ENCODE measurements at regions not wholly inside any gene's neighbourhood (a gene's known extent, or its start where the extent isn't known, plus 50 kb on each side); places are given as distances from the start of the nearest gene placed in this dataset.
"Not testable (repeated sequence)": the region's sequence is repeated elsewhere in the genome, so short reads cannot be mapped to it uniquely, and the experiment has no call there.

DNA sequence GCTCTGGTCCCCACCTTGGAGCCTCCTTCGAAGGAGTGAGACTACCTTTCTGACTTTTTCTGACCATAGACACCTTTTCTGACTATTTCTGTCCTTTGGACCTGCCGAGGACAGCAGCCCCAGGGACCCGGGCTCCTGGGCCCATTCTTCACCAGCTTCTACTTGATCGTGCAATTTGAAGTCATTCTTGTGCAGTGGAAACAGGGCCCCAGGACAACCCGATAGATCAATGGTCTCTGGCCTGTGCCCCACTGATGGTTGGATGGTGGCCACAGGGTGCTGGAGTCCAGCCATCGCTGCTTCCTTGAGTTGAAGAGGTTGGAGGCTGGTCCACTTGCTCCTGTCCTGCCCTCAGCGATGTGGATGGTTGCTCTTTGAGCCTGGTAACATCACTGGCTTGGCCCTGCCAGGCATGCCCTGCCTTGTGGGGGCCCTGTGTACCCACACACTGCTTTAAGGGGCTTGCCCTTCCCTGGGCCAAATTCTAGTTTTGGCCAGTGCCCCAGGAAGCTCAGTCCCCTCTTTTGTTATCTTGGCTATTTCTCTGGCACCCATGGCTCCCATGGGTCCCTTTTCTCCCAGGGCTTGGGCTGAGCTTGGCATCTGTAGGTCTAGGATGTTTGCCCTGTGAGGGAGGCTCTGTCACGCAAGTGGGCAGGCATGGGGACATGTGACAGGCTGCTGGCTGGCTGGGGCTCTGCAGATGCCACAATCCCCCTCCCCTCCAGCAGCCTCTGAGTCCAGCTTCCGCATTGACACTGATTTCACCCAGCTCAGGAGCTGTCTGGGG is 375.6 kb upstream of the NUPR2 start:
- FAIRE-seq = no peak
- no peak for DNase-seq (ENCODE audit: insufficient read length, low spot score)
- TF ChIP-seq POLR2A (IDR thresholded peaks at IDR 0.05; ENCODE audit: low read depth, low read length) = no peak

DNA sequence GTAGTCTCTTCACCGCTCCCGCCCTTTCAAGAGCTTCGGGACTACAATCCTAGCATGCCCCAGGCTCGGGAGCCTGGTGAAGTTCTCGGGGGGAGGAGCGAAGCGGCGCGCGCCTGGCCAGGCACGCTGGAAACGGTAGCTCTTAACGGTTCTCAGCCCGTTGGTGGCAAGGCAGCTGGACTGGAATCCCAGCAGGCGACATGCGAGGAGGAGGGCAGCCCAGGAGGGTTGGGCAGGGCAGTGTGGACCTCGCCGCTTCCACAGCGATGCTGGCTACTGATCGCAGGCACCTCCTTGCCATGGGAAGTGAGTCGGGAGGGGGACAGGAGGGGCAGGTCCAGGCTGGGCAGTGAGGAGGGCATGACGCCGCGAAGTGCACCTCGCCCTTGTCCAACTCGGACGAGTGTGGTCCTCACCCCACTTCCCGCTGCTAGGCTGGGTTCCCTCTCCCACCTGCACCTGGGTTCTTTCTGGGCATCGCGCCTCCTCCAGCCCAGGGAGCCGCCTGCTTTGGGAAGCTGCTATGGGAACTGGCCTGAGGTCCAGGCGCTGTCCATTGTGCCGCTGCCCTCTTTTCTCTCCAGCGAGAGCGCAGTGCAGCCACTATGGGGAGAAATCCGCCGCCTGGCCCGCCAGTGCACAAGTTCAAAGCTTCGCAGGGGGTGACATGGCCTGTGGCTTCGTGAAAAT is 367.8 kb upstream of the NUPR2 start:
- TF ChIP-seq POLR2A (IDR thresholded peaks at IDR 0.05; ENCODE audit: low read depth, low read length) = no peak
- FAIRE-seq = no peak
- DNase-seq (ENCODE audit: insufficient read length, low spot score) = no peak

DNA sequence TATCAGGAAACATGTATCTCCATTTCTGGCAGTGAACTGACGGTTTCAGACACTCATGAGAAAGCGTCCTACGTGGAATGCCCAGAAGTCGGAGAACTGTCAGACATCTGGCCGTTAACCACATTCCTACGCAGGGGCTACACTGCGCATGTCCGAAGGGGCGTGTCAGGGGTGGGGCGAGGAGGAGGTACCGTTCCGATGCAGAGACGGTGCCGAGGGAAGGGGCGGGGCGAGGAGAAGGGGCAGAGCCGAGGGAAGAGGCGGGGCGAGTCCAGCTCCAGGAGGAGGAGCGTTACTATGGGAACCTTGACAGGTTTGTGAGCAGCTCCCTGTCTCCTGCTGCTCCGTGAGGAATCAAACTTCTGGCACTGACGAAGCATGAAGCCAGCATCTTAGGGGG is 366.9 kb upstream of the NUPR2 start:
- no peak for FAIRE-seq
- TF ChIP-seq POLR2A (IDR thresholded peaks at IDR 0.05; ENCODE audit: low read depth, low read length) = no peak
- DNase-seq (ENCODE audit: insufficient read length, low spot score) = no peak

DNA sequence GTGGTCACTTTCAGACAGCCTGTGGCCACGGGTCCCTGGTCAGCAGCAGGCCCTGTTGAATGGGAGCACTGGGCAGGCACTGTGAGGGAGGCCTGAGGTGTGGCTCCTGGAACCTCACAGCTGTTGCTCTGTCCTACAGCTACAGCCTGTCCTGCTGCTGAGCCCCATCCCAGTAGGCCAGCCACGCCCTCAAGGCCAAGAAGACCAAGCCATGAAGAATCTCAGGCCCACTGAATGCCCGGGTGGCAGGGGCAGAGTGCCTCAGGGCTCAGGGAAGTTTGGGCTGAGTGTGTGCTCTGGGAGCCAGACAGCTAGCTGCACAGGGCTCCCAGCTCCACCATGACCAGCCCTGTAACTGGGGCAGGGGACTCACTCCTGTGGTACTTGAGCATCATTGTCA is 363.5 kb upstream of the NUPR2 start:
- FAIRE-seq (no peak), DNase-seq (ENCODE audit: insufficient read length, low spot score) (no peak)
- no peak for TF ChIP-seq POLR2A (IDR thresholded peaks at IDR 0.05; ENCODE audit: low read depth, low read length)

DNA sequence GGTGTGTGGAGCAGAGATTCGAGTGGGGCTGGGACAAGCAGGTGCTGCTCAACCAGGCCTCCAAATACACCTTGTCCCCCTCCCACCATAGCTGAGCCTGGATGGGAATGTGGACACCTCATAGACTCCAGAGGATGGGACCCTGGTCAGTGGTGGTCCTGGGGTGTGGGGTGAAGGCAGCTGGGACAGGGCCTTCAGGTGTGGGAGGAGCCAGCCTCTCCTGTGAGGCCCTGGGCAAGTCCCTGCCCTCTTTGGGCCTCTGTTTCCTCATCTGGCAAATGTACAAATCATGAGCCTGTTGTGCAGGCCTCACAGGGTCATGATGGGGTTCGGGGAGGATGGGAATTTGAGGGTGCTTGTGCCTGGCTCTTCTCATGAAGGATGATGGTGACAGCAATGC is 362.9 kb upstream of the NUPR2 start:
- FAIRE-seq (no peak), DNase-seq (ENCODE audit: insufficient read length, low spot score) (no peak)
- TF ChIP-seq POLR2A (IDR thresholded peaks at IDR 0.05; ENCODE audit: low read depth, low read length) = no peak

DNA sequence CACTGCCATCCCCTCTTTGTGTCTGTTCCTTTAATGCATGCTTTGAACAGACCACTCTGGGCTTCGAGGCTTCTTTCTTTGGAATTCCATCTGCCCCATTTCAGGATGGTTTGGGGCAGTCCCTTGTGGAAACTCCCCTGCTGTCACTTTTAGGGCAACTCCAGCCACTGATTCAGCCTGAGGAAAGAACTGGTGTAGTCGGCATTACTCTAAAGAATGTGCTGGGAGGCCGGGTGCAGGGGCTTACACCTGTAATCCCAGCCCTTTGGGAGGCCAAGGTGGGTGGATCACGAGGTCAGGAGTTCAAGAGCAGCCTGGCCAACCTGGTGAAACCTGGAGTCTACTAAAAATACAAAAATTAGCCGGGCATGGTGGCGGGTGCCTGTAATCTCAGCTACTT is 358.1 kb upstream of the NUPR2 start:
- no peak for DNase-seq (ENCODE audit: insufficient read length, low spot score)
- TF ChIP-seq POLR2A (IDR thresholded peaks at IDR 0.05; ENCODE audit: low read depth, low read length) = no peak
- FAIRE-seq = no peak

DNA sequence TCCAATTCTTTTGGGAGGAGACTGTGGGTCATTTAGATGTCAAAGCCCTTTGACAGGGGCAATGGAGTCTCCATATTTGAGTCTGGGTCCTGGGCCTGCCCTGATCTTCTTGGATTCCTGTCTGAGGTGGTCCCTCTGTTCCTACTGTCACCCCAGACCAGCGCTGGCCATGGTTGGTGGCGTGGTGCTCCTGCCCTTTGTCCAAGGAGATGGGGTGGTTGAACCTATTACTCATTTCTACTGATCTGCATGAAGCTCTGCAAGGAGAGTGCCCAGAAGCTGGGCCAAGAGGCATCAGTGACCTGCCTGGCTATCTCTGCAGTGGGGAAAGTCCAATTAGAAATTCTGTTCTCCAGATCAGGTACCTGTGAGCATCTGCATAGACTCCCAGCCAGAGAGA is 355.6 kb upstream of the NUPR2 start:
- FAIRE-seq (no peak), DNase-seq (ENCODE audit: insufficient read length, low spot score) (no peak)
- no peak for TF ChIP-seq POLR2A (IDR thresholded peaks at IDR 0.05; ENCODE audit: low read depth, low read length)

DNA sequence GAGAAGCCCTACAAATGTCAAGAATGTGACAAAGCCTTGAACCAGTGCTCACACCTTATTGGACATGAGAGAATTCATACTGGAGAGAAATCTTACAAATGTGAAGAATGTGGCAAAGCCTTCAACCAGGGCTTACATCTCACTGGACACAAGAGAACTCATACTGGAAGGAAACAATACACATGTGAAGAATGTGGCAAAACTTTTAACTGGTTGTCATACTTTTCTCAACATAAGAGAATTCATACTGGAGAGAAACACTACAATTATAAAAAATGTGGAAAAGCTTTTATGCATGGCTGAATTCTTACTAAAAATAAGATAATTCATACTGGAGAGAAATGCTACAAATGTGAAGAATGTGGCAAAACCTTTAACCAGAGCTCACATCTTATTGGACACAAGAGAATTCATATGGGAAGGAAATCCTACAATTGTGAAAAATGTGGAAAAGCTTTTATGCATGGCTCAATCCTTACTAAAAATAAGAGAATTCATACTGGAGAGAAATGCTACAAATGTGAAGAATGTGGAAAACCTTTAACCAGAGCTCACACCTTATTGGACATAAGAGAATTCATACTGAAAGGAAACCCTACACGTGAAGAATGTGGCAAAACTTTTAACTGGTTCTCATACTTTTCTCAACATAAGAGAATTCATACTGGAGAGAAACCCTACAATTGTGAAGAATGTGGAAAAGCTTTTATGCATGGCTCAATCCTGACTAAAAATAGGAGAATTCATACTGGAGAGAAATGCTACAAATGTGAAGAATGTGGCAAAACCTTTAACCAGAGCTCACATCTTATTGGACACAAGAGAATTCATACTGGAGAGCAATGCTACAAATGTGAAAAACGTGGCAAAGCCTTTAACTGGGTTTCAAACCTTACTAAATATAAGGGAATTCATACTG is 350.6 kb upstream of the NUPR2 start:
- peak; percentile 66 for FAIRE-seq
- DNase-seq (ENCODE audit: insufficient read length, low spot score) = not testable (repeated sequence)

DNA sequence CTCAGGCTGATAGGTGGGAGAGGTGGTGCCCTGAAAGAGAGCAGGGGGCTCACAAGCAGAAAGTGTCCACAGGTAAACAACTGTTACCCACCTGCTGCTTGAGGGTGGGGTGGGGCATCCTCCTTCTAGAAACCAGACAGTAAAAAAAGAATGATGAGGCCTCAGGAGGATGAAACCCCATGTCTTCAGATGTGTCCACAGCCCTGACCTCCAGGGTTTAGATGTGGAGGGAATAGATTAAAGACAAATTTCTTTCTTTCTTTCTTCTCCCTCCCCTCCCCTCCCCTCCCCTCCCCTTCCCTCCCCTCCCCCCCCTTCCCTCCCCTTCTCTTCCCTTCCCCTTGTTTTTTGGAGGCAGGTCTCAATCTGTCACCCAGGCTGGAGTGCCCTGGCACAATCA is 333.5 kb upstream of the NUPR2 start:
- DNase-seq (ENCODE audit: insufficient read length, low spot score) (no peak), FAIRE-seq (no peak)
- TF ChIP-seq POLR2A (IDR thresholded peaks at IDR 0.05; ENCODE audit: low read depth, low read length) = no peak

DNA sequence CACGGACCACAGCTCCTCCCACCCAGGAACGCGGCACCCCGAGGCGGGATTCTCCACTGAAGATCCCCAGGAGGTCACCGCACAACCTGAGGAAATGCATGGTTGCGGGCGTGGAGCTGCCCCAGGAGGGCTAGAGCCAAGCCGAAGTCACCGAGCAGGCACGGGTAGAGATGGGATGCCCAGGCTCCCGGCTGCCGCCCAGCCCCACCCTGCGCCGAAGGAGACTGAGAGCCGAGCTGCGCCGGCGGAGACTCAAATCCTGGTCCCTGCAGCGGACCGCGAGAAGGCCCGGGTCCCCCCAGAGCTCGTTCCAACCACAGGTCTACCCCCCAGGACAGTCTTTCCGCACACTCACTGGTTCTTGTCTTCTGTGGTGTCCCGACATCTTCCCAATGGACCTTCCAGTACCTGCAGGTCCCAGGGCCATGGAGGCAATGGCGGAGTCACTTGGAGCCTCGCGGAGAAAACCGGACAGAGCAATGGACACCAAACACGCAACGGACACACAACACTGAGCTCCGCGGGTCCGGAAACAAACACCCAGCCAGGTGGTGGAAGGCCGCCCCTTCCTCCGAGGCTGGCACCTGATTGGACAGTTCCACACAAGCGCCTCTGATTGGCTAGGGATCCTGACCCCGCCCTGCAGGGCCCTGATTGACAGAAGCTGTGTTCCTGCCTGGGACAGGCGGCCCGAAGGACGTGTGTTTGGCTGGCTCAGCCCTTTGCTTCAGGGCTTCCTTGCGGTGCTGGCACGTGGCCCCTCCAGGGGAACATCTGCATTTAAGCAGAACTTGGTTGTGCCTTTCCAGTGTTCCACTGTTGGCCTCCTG is 331.9 kb upstream of the NUPR2 start:
- no peak for DNase-seq (ENCODE audit: insufficient read length, low spot score)
- no peak for FAIRE-seq

DNA sequence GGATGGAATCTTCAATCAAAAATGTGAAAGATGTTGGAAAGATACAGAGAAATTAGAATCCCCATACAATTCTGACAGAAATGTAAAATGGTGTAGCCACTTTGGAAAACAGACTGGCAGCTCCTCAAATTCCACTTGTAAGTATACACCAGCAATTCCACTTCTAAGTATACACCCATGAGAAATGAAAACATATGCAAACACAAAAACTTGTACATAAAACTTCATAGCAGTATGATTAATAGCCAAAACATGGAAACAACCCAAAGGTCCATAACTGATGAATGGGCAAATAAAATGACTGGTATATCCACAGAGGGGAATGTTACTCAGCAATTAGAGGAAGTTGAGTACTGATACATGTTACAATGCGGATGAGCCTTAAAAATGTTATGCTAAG is 304.3 kb upstream of the NUPR2 start:
- not testable (repeated sequence) for FAIRE-seq; DNase-seq (ENCODE audit: insufficient read length, low spot score)

More for the DNA sequence above, 331.9 kb upstream of the NUPR2 start:
- no peak for TF ChIP-seq POLR2A (IDR thresholded peaks at IDR 0.05; ENCODE audit: low read depth, low read length)

DNA sequence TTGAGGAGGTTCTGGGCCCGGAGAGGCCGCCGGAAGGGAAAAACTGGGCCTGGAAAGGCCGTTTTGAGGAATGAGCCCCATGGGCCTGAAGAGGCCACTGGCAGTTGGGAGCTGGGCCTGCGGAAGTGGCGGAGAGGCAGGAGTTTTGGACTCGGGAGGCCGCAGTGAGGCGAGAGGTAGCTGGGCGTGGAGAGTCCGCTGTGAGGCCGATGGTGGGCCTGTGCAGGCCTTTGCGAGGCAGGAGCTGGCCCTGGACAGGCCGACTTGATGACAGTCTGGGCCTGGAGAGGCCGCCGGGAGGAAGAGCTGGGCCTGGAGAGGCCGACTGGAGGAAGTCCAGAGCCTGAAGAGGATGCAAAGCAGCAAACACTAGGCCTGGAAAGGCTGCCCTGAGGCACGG is 259.0 kb upstream of the NUPR2 start:
- TF ChIP-seq POLR2A (IDR thresholded peaks at IDR 0.05; ENCODE audit: low read depth, low read length) = no peak
- FAIRE-seq (no peak), DNase-seq (ENCODE audit: insufficient read length, low spot score) (no peak)

DNA sequence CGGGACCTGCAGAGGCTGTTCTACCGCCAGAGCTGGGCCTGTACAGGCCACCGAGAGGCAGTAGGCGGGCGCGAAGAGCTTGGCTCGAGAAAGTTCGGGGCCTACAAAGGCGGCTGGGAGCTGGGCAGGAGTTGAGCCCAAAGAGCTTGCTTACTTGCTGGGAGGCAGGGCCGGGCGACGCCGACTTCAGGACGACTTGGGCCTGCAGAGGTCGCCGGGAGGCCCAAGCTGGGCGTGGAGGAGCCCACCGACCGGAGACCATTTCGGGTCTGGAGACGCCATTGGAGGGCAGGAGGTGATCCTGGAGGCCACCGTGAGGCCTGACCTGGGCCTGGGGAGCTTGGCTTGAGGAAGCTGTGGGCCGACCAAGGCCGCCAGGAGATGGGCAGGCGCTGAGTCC is 258.4 kb upstream of the NUPR2 start:
- FAIRE-seq; DNase-seq (ENCODE audit: insufficient read length, low spot score): not testable (repeated sequence)

DNA sequence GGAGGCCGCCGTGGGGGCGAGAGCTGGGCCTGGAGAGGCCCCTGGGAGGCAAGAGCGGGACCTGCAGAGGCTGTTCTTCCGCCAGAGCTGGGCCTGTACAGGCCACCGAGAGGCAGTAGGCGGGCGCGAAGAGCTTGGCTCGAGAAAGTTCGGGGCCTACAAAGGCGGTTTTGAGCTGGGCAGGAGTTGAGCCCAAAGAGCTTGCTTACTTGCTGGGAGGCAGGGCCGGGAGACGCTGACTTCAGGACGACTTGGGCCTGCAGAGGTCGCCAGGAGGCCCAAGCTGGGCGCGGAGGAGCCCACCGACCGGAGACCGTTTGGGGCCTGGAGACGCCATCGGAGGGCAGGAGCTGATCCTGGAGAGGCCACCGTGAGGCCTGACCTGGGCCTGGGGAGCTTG is 257.1 kb upstream of the NUPR2 start:
- DNase-seq (ENCODE audit: insufficient read length, low spot score); FAIRE-seq: not testable (repeated sequence)

DNA sequence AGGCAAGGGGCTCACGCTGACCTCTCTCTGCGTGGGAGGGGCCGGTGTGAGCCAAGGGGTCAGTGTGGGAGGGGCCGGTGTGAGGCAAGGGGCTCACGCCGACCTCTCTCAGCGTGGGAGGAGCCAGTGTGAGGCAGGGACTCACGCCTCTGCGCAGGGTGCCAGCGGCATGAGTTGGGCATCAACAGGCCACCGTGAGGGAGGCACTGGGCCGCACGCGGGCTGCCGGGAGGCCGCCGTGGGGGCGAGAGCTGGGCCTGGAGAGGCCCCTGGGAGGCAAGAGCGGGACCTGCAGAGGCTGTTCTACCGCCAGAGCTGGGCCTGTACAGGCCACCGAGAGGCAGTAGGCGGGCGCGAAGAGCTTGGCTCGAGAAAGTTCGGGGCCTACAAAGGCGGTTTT is 255.6 kb upstream of the NUPR2 start:
- FAIRE-seq; DNase-seq (ENCODE audit: insufficient read length, low spot score): not testable (repeated sequence)

DNA sequence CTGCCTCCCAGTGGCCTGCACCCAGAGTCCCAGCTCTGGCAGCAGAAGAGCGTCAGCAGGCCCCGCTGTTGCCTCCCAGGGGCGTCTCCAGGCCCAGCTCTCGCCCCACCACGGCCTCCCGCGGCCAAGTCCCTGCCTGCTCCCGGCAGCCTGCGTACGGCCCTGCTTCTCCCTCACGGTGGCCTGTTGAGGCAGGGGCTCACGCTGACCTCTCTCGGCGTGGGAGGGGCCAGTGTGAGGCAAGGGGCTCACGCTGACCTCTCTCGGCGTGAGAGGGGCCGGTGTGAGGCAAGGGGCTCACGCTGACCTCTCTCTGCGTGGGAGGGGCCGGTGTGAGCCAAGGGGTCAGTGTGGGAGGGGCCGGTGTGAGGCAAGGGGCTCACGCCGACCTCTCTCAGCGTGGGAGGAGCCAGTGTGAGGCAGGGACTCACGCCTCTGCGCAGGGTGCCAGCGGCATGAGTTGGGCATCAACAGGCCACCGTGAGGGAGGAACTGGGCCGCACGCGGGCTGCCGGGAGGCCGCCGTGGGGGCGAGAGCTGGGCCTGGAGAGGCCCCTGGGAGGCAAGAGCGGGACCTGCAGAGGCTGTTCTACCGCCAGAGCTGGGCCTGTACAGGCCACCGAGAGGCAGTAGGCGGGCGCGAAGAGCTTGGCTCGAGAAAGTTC is 254.1 kb upstream of the NUPR2 start:
- DNase-seq (ENCODE audit: insufficient read length, low spot score); FAIRE-seq: not testable (repeated sequence)

DNA sequence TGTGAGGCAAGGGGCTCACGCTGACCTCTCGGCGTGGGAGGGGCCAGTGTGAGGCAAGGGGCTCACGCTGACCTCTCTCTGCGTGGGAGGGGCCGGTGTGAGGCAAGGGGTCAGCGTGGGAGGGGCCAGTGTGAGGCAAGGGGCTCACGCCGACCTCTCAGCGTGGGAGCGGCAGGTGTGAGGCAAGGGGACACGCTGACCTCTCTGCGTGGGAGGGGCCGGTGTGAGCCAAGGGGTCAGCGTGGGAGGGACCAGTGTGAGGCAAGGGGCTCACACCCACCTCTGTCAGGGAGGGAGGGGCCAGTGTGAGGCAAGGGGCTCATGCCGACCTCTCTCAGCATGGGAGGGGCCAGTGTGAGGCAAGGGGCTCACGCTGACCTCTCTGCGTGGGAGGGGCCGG is 251.7 kb upstream of the NUPR2 start:
- FAIRE-seq; DNase-seq (ENCODE audit: insufficient read length, low spot score): not testable (repeated sequence)

DNA sequence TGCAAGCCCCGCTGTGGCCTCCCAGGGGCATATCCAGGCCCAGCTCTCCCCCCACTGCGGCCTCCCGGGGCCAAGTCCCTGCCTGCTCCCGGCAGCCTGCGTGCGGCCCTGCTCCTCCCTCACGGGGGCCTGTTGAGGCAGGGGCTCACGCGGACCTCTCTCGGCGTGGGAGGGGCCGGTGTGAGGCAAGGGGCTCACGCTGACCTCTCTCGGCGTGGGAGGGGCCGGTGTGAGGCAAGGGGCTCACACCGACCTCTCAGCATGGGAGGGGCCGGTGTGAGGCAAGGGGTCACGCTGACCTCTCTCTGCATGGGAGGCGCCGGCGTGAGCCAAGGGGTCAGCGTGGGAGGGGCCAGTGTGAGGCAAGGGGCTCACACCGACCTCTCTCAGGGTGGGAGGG is 251.2 kb upstream of the NUPR2 start:
- FAIRE-seq; DNase-seq (ENCODE audit: insufficient read length, low spot score): not testable (repeated sequence)

All from H54 (cell line).